Endothelial cell of umbilical vein (primary cell): ENCODE measurements at regions not wholly inside any gene's neighbourhood (a gene's known extent, or its start where the extent isn't known, plus 50 kb on each side); places are given as distances from the start of the nearest gene placed in this dataset.

Experiments
- BruUV-seq: library from RNA; stranded (reverse); fragments of 400-500 nt; replicated peaks from 2 replicates; lab custom pipeline; 2021; lab: Mats Ljungman, UMichigan
- CTCF ChIA-PET: fragments of 300-600, 350-600 bp; sonication (Branson Sonifier 250); formaldehyde crosslinking; loops from one replicate; lab custom pipeline; 2021; ENCODE audit warnings: antibody characterized with exemption, inconsistent platforms; lab: Charles Lee
- POLR2A ChIA-PET: fragments of 300-600, 350-600 bp; sonication (Branson Sonifier 250); formaldehyde crosslinking; loops from one replicate; lab custom pipeline; 2021; ENCODE audit warnings: antibody characterized with exemption, inconsistent platforms; lab: Charles Lee
- DNase-seq: peaks from one replicate; pipeline ENCODE4 v3.0.0-alpha.2; 2011; ENCODE audit warnings: low read depth, low spot score
- FAIRE-seq: peaks from 2 replicates; lab custom pipeline; 2011; peaks lifted over from hg19 to GRCh38; lab: Jason Lieb, UNC
- H2AFZ ChIP-seq: 2 replicates; pipeline ENCODE4 v1.6.0; 2012; ENCODE audit warnings: low read depth, low read length, control low read depth, inconsistent platforms
- H3K27ac ChIP-seq: 2 replicates; pipeline ENCODE4 v1.5.1; 2011; ENCODE audit warnings: low read depth, mild to moderate bottlenecking, control low read depth, low read length, moderate library complexity; ENCODE audit not compliant: insufficient read depth
- H3K27me3 ChIP-seq, 2 experiments: 2 replicates each; pipeline versions ENCODE4 v1.6.0 to v1.6.1; 2011; ENCODE audit warnings: low read length in 2 of 2, mixed read lengths in 1 of 2; ENCODE audit not compliant: control insufficient read depth in 2 of 2, insufficient read depth in 2 of 2
- H3K36me3 ChIP-seq, 2 experiments: 2 replicates in 1 of 2; 3 replicates in 1 of 2; pipeline ENCODE4 v1.5.1; 2011; ENCODE audit warnings: low read length in 2 of 2, mild to moderate bottlenecking in 1 of 2, moderate library complexity in 1 of 2; ENCODE audit not compliant: control insufficient read depth in 2 of 2, insufficient read depth in 2 of 2; ENCODE audit errors: extremely low read depth in 1 of 2
- H3K4me1 ChIP-seq: 3 replicates; pipeline ENCODE4 v1.5.1; 2011; ENCODE audit warnings: mild to moderate bottlenecking, low read length; ENCODE audit not compliant: control insufficient read depth, insufficient read depth; ENCODE audit errors: extremely low read depth
- H3K4me2 ChIP-seq: 2 replicates; pipeline ENCODE4 v1.6.1; 2011; ENCODE audit warnings: low read length, control low read depth, mixed read lengths; ENCODE audit not compliant: insufficient read depth
- H3K4me3 ChIP-seq, 3 experiments: fragments of 200-600 bp in 1 of 3; sonication (generic), shearing (Covaris generic) in 1 of 3; replicated peaks in 1 of 3; 2 replicates each; pipeline ENCODE4 v1.5.1; 2011 to 2016; ENCODE audit warnings: control low read depth in 3 of 3, low read length in 3 of 3, mild to moderate bottlenecking in 2 of 3, inconsistent platforms in 1 of 3, low read depth in 1 of 3, moderate library complexity in 1 of 3; ENCODE audit not compliant: insufficient read depth in 1 of 3
- H3K79me2 ChIP-seq: 2 replicates; pipeline ENCODE4 v1.6.0; 2012; ENCODE audit warnings: low read length, inconsistent platforms; ENCODE audit not compliant: control insufficient read depth, insufficient read depth
- H3K9ac ChIP-seq: replicated peaks from 2 replicates; pipeline ENCODE3; 2011; ENCODE audit warnings: low read length, control low read depth; ENCODE audit not compliant: insufficient read depth; ENCODE audit errors: extremely low read depth
- H3K9me1 ChIP-seq: replicated peaks from 3 replicates; pipeline ENCODE4 v1.6.0; 2011; ENCODE audit warnings: mild to moderate bottlenecking, low read length; ENCODE audit not compliant: control insufficient read depth, insufficient read depth; ENCODE audit errors: extremely low read depth
- H3K9me3 ChIP-seq: replicated peaks from 2 replicates; pipeline ENCODE4 v1.5.1; 2012; ENCODE audit warnings: low read length, inconsistent platforms; ENCODE audit not compliant: control insufficient read depth, insufficient read depth
- H4K20me1 ChIP-seq: replicated peaks from 2 replicates; pipeline ENCODE3; 2011; ENCODE audit warnings: mild to moderate bottlenecking, low read length; ENCODE audit not compliant: control insufficient read depth, insufficient read depth; ENCODE audit errors: extremely low read depth
- EZH2 ChIP-seq: IDR thresholded peaks from 2 replicates; pipeline ENCODE4 v1.6.1; 2012; ENCODE audit warnings: borderline replicate concordance, low read depth, mild to moderate bottlenecking, moderate library complexity, low read length, inconsistent platforms; ENCODE audit not compliant: severe bottlenecking
- FOS ChIP-seq: IDR thresholded peaks from 2 replicates; pipeline ENCODE4 v1.6.1; 2011; ENCODE audit warnings: mild to moderate bottlenecking, low read length, moderate library complexity, borderline replicate concordance; ENCODE audit not compliant: insufficient read depth
- GATA2 ChIP-seq: IDR thresholded peaks from 2 replicates; pipeline ENCODE4 v1.7.0; 2011; ENCODE audit warnings: low read depth, mild to moderate bottlenecking, moderate library complexity, mixed read lengths, low read length; ENCODE audit not compliant: insufficient read length, insufficient read depth
- JUN ChIP-seq: IDR thresholded peaks from 2 replicates; pipeline ENCODE4 v1.6.1; 2011; ENCODE audit warnings: borderline replicate concordance, low read depth; ENCODE audit not compliant: insufficient read length, insufficient read depth
- MYC ChIP-seq: IDR thresholded peaks from one replicate; pipeline ENCODE4 v1.6.1; 2011; ENCODE audit warnings: mild to moderate bottlenecking, low read depth, low read length
- POLR2A ChIP-seq: IDR thresholded peaks from 2 replicates; pipeline ENCODE4 v1.6.1; 2012; ENCODE audit warnings: low read depth, mild to moderate bottlenecking, control low read depth, low read length
- POLR2AphosphoS5 ChIP-seq: IDR thresholded peaks from 2 replicates; pipeline ENCODE4 v1.6.1; 2012; ENCODE audit warnings: low read depth, mild to moderate bottlenecking, control low read depth, low read length, moderate library complexity; ENCODE audit not compliant: insufficient read depth
- dilution Hi-C: fragments of 300-500 bp; cut with MboI; formaldehyde crosslinking; loops from one replicate; pipeline ENCODE4 v1.15.0; 2019; ENCODE audit warnings: low sequenced_read_pairs; ENCODE audit not compliant: extremely low pct_ligation_motif_present
- intact Hi-C: fragments of 100-400 bp; cut with micrococcal nuclease; formaldehyde crosslinking; loops from one replicate; pipeline ENCODE4 v1.10.0; 2022
- TF ChIP-seq, protein P1 (sequence below): IDR thresholded peaks from 2 replicates; pipeline ENCODE4 v1.6.1; 2011; ENCODE audit not compliant: insufficient read depth, insufficient read length
- TF ChIP-seq, protein P2 (sequence below), 2 donors: IDR thresholded peaks; 1 replicate in 1 of 2; 2 replicates in 1 of 2; pipeline ENCODE4 v1.5.1; 2011; ENCODE audit warnings: low read length in 2 of 2, mild to moderate bottlenecking in 2 of 2, moderate library complexity in 2 of 2, control low read depth in 1 of 2, inconsistent platforms in 1 of 2, low read depth in 1 of 2; ENCODE audit not compliant: insufficient read depth in 1 of 2; ENCODE audit errors: extremely low read depth in 1 of 2

DNA sequence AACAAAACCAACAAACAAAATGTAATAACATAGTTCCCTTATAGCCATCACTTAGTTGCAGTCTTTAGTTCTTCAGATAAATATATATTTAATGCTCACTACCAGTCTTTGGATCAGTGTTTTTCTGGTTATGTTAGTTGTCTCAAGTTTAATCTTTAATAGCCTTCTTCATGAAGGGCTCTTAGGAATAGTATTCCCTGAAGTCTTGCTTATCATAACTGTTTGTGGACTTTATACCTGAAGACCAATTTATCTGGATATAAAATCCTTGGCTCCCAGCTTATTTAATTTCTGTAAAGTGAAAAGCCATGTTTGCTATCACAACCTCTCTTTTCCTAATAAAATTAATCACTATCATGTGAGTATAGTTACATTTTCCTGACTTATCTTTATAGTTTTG is 379.7 kb downstream of the ARL6IP6 start:
- Histone ChIP-seq H3K4me1 (no peaks in the 10 kb centered on the region), H2AFZ (no peak overlapping the region), H3K27ac (no peak overlapping the region), H3K9me3 (no peaks in the 10 kb centered on the region), H3K79me2 (no peaks in the 10 kb centered on the region), H3K9me1 (no peaks in the 10 kb centered on the region), H3K36me3 (no peaks in the 10 kb centered on the region), H3K4me2 (no peak overlapping the region), H3K27me3 (no peaks in the 10 kb centered on the region), H4K20me1 (no peaks in the 10 kb centered on the region), H3K9ac (no peak overlapping the region), H3K4me3 (no peak overlapping the region)
- BruUV-seq, result no TSS peak
- ChIA-PET CTCF (no interaction called here), POLR2A (no interaction called here)
- dilution Hi-C loops (no loop called here), intact Hi-C loops (no loop called here)
- no peak for TF ChIP-seq MYC
- TF ChIP-seq JUN, result no peak
- no peak for TF ChIP-seq POLR2A
- TF ChIP-seq EZH2, result no peak
- TF ChIP-seq, protein P1, sequence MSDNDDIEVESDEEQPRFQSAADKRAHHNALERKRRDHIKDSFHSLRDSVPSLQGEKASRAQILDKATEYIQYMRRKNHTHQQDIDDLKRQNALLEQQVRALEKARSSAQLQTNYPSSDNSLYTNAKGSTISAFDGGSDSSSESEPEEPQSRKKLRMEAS, result no peak
- no peak for TF ChIP-seq FOS
- TF ChIP-seq GATA2, result no peak
- TF ChIP-seq POLR2AphosphoS5, result no peak
- TF ChIP-seq, protein P2, sequence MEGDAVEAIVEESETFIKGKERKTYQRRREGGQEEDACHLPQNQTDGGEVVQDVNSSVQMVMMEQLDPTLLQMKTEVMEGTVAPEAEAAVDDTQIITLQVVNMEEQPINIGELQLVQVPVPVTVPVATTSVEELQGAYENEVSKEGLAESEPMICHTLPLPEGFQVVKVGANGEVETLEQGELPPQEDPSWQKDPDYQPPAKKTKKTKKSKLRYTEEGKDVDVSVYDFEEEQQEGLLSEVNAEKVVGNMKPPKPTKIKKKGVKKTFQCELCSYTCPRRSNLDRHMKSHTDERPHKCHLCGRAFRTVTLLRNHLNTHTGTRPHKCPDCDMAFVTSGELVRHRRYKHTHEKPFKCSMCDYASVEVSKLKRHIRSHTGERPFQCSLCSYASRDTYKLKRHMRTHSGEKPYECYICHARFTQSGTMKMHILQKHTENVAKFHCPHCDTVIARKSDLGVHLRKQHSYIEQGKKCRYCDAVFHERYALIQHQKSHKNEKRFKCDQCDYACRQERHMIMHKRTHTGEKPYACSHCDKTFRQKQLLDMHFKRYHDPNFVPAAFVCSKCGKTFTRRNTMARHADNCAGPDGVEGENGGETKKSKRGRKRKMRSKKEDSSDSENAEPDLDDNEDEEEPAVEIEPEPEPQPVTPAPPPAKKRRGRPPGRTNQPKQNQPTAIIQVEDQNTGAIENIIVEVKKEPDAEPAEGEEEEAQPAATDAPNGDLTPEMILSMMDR (IDR thresholded peaks at IDR 0.05; ENCODE audit: extremely low read depth in 1 of 2, insufficient read depth in 1 of 2, low read depth in 1 of 2, low read length in 2 of 2), result no peak
- DNase-seq (no peak), FAIRE-seq (no peak)
